ENCODE measurements at regions not wholly inside any gene's neighbourhood (a gene's known extent, or its start where the extent isn't known, plus 50 kb on each side); places are given as distances from the start of the nearest gene placed in this dataset.

GRCh38 chr12:87141091-87141490, 884.9 kb upstream of the MGAT4C start:
- DNase-seq, result no peak

- no peak for DNase-seq
Observed at GRCh38 chr12:87140262-87140661, 884.1 kb upstream of the MGAT4C start.

- DNase-seq, result no peak
Observed at GRCh38 chr12:87137220-87137619, 881.0 kb upstream of the MGAT4C start.

GRCh38 chr12:87136330-87136976, 880.3 kb upstream of the MGAT4C start:
- DNase-seq, result no peak

GRCh38 chr12:87127272-87127671, 871.1 kb upstream of the MGAT4C start:
- peak; percentile 98 for DNase-seq

GRCh38 chr12:87121896-87122295, 865.7 kb upstream of the MGAT4C start:
- DNase-seq, result no peak

- DNase-seq, result peak; percentile 91
Observed at GRCh38 chr12:87120440-87120839, 864.2 kb upstream of the MGAT4C start.

GRCh38 chr12:87119713-87120112, 863.5 kb upstream of the MGAT4C start:
- DNase-seq, result no peak

- no peak for DNase-seq
Observed at GRCh38 chr12:87117526-87117925, 861.3 kb upstream of the MGAT4C start.

- no peak for DNase-seq
Observed at GRCh38 chr12:87116780-87117179, 860.6 kb upstream of the MGAT4C start.

- DNase-seq, result no peak
Observed at GRCh38 chr12:87112571-87113345, 856.6 kb upstream of the MGAT4C start.

- no peak for DNase-seq
Observed at GRCh38 chr12:87107766-87108165, 851.6 kb upstream of the MGAT4C start.

GRCh38 chr12:87107270-87107669, 851.1 kb upstream of the MGAT4C start:
- DNase-seq, result no peak

GRCh38 chr12:87096082-87096585, 839.9 kb upstream of the MGAT4C start:
- DNase-seq, result no peak

GRCh38 chr12:87094356-87094755, 838.2 kb upstream of the MGAT4C start:
- DNase-seq, result no peak

GRCh38 chr12:87092421-87092820, 836.2 kb upstream of the MGAT4C start:
- no peak for DNase-seq

GRCh38 chr12:87086118-87086891, 830.1 kb upstream of the MGAT4C start:
- DNase-seq, result peak; percentile 75

- peak; percentile 3 for DNase-seq
Observed at GRCh38 chr12:87085286-87085685, 829.1 kb upstream of the MGAT4C start.

- DNase-seq, result no peak
Observed at GRCh38 chr12:87082756-87083155, 826.6 kb upstream of the MGAT4C start.

GRCh38 chr12:87074781-87075180, 818.6 kb upstream of the MGAT4C start:
- DNase-seq, result no peak

GRCh38 chr12:87066326-87066725, 810.1 kb upstream of the MGAT4C start:
- DNase-seq, result no peak

GRCh38 chr12:87059231-87059630, 803.0 kb upstream of the MGAT4C start:
- DNase-seq, result peak; percentile 82

GRCh38 chr12:87054226-87054625, 798.0 kb upstream of the MGAT4C start:
- peak; percentile 55 for DNase-seq

- DNase-seq, result peak; percentile 55
Observed at GRCh38 chr12:87051621-87052020, 795.4 kb upstream of the MGAT4C start.

Measured in NCI-H446 treated with DMSO at 0.1 percent for 48 hours (cell line).